ENCODE measurements at regions not wholly inside any gene's neighbourhood (a gene's known extent, or its start where the extent isn't known, plus 50 kb on each side); places are given as distances from the start of the nearest gene placed in this dataset.

DNA sequence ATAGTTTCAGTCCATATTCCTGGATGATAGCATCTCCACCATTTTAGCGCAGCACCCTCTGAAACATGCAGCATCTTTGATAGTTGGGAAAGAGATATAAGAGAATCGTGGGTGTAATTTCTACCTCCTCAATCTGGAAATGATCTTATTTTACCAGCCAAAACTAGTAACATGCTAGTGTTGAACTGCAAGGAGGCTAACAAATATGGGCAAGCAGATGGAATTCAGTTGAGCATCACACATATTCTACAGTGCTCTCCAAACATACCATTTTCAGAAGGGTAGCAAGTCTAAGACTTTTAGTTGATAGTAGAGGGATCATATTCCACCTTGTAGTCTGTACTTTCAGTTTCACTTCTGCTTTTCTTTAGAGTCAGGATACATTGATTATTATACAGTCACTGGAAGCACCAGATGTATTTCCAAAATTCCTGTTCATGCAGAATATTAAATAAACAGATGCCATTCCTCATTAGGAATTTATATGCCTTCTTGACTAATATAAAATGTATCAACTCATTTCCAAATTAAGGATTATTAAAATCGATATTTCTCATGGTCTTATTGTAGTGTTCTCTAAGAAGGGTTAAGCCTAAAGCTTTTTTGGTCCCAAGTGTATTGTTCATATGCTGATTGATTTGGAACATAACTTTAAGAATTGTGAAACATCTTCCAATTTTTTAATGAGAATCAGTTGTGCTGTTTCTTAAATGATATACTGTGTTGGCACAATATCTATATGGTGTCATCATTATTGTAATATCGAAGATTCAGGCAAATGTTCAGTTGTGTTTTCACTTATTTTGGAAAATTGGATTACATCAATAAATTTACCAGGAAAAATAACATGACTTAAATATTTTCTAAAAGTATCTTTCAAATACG is 362.0 kb downstream of the CENPW start:
- no peaks in the 10 kb centered on the region for H4K20me1 ChIP-seq (replicated peaks; ENCODE audit: insufficient read depth)
- no peaks in the 10 kb centered on the region for H3K79me2 ChIP-seq (replicated peaks; ENCODE audit: insufficient read depth)
- H3K27me3 ChIP-seq (ENCODE audit: insufficient read depth), result no peaks in the 10 kb centered on the region
- no peaks in the 10 kb centered on the region for H3K4me1 ChIP-seq (ENCODE audit: insufficient read depth)
- no peak overlapping the region for H3K27ac ChIP-seq (ENCODE audit: low read depth)
- TF ChIP-seq ZNF462 (CRISPR knock-in tag; IDR thresholded peaks at IDR 0.05) (no peak), POLR2AphosphoS5 (IDR thresholded peaks at IDR 0.05; ENCODE audit: low read depth) (no peak), EZH2 (IDR thresholded peaks at IDR 0.05; ENCODE audit: low read depth, unreplicated experiment) (no peak), EZH2phosphoT487 (IDR thresholded peaks at IDR 0.05; ENCODE audit: unreplicated experiment) (no peak), ZNF331 (CRISPR knock-in tag; IDR thresholded peaks at IDR 0.05; ENCODE audit: low read depth) (no peak), REST (IDR thresholded peaks at IDR 0.05; ENCODE audit: unreplicated experiment) (no peak), NANOG (IDR thresholded peaks at IDR 0.05; ENCODE audit: borderline replicate concordance) (no peak), JUNB (IDR thresholded peaks at IDR 0.05; ENCODE audit: unreplicated experiment) (no peak), CREB1 (CRISPR knock-in tag; IDR thresholded peaks at IDR 0.05; ENCODE audit: low read depth) (no peak), STAT1 (IDR thresholded peaks at IDR 0.05; ENCODE audit: unreplicated experiment) (no peak), ZNF114 (CRISPR knock-in tag; IDR thresholded peaks at IDR 0.05) (no peak)
- TF ChIP-seq, protein P1, sequence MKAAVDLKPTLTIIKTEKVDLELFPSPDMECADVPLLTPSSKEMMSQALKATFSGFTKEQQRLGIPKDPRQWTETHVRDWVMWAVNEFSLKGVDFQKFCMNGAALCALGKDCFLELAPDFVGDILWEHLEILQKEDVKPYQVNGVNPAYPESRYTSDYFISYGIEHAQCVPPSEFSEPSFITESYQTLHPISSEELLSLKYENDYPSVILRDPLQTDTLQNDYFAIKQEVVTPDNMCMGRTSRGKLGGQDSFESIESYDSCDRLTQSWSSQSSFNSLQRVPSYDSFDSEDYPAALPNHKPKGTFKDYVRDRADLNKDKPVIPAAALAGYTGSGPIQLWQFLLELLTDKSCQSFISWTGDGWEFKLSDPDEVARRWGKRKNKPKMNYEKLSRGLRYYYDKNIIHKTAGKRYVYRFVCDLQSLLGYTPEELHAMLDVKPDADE (IDR thresholded peaks at IDR 0.05), result no peak
- TF ChIP-seq, protein P2, sequence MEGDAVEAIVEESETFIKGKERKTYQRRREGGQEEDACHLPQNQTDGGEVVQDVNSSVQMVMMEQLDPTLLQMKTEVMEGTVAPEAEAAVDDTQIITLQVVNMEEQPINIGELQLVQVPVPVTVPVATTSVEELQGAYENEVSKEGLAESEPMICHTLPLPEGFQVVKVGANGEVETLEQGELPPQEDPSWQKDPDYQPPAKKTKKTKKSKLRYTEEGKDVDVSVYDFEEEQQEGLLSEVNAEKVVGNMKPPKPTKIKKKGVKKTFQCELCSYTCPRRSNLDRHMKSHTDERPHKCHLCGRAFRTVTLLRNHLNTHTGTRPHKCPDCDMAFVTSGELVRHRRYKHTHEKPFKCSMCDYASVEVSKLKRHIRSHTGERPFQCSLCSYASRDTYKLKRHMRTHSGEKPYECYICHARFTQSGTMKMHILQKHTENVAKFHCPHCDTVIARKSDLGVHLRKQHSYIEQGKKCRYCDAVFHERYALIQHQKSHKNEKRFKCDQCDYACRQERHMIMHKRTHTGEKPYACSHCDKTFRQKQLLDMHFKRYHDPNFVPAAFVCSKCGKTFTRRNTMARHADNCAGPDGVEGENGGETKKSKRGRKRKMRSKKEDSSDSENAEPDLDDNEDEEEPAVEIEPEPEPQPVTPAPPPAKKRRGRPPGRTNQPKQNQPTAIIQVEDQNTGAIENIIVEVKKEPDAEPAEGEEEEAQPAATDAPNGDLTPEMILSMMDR (conservative IDR thresholded peaks at IDR 0.05; ENCODE audit: low read depth in 2 of 2), result no peak
- no peaks in the 10 kb centered on the region for H3F3A ChIP-seq (replicated peaks; ENCODE audit: low read depth)
- Mint-ChIP-seq H3K4me3 (no peak overlapping the region), H3K36me3 (ENCODE audit: low read depth) (no peaks in the 10 kb centered on the region), H3K4me1 (no peaks in the 10 kb centered on the region), H3K27ac (no peak overlapping the region), H3K27me3 (ENCODE audit: insufficient read depth, low read depth, poor library complexity) (peaks cover 1% of the 10 kb centered on the region), H3K9me3 (no peaks in the 10 kb centered on the region; the same call in 2 of the 3 replicates)
- H3K4me2 ChIP-seq, result no peak overlapping the region
- ATAC-seq (no peak), DNase-seq (ENCODE audit: low spot score) (no peak)
- no peak overlapping the region for H3K4me3 ChIP-seq
- no peaks in the 10 kb centered on the region for H3K9me2 ChIP-seq (ENCODE audit: insufficient read depth)
- no peak overlapping the region for H2AFZ ChIP-seq
- no peaks in the 10 kb centered on the region for H3K36me3 ChIP-seq (ENCODE audit: insufficient read depth)
